ENCODE measurements at regions not wholly inside any gene's neighbourhood (a gene's known extent, or its start where the extent isn't known, plus 50 kb on each side); places are given as distances from the start of the nearest gene placed in this dataset.

DNA sequence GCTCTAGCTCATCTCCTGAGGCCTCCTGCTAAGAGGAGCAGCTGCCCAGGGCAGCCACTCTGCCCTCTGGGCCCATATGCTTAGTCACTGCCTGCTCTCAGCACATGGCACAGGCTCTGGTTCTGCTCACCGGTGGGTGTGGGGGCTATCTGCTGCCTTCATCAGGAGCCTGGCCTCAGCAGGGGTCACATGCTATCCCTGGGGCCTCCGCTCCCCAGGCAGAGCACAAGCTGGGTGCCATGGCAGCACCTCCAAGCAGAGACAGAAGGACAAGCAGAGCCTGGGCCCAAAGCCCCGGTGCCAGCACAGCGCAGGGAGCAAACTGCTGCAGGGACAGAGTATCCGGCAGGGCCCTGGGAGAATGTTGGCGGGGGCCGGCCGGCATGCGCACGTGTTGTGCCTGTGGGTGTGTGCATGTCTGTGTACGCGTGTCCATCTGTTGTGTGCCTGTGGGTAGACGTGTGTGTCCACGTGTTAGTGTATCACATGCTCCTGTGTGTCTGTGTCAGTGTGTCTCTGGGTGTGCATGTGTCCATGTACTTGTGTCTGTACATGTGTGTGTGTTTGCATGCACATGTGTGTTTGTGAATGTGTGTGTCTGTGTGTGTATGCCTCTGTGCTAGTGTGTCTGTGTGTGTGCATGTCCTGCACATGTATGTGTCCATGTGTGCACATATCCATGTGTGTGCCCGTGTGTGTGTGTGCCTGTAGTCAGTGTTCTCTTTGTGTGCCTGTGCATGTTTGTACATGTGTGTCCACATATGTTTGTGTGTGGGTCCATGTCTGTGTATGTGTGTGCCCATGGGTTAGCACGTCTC, 326.9 kb downstream of the TMEM121 start:
- Histone ChIP-seq H3K9me3 (ENCODE audit: control insufficient read depth, insufficient read depth, low read length) (no peaks in the 10 kb centered on the region), H3K79me2 (ENCODE audit: control insufficient read depth, low read length) (no peaks in the 10 kb centered on the region), H3K4me1 (ENCODE audit: control insufficient read depth, low read length) (no peaks in the 10 kb centered on the region), H3K4me3 (ENCODE audit: low read length) (no peak overlapping the region), H3F3A (ENCODE audit: control insufficient read depth, insufficient read depth) (no peaks in the 10 kb centered on the region), H3K27ac (ENCODE audit: low read depth, low read length) (no peak overlapping the region), H4K20me1 (ENCODE audit: control insufficient read depth, insufficient read depth, low read depth, low read length) (no peaks in the 10 kb centered on the region), H3K27me3 (ENCODE audit: control insufficient read depth, low read length) (no peaks in the 10 kb centered on the region), H3K36me3 (ENCODE audit: control insufficient read depth, low read length) (no peaks in the 10 kb centered on the region), H3K9me2 (replicated peaks; ENCODE audit: control insufficient read depth, low read length) (no peaks in the 10 kb centered on the region), H3K4me2 (ENCODE audit: low read length) (no peak overlapping the region)
- TF ChIP-seq, protein P1, sequence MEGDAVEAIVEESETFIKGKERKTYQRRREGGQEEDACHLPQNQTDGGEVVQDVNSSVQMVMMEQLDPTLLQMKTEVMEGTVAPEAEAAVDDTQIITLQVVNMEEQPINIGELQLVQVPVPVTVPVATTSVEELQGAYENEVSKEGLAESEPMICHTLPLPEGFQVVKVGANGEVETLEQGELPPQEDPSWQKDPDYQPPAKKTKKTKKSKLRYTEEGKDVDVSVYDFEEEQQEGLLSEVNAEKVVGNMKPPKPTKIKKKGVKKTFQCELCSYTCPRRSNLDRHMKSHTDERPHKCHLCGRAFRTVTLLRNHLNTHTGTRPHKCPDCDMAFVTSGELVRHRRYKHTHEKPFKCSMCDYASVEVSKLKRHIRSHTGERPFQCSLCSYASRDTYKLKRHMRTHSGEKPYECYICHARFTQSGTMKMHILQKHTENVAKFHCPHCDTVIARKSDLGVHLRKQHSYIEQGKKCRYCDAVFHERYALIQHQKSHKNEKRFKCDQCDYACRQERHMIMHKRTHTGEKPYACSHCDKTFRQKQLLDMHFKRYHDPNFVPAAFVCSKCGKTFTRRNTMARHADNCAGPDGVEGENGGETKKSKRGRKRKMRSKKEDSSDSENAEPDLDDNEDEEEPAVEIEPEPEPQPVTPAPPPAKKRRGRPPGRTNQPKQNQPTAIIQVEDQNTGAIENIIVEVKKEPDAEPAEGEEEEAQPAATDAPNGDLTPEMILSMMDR (IDR thresholded peaks at IDR 0.05; ENCODE audit: low read depth, low read length, poor library complexity, severe bottlenecking): no peak
- TF ChIP-seq EZH2phosphoT487 (IDR thresholded peaks at IDR 0.05; ENCODE audit: borderline replicate concordance, low read length): no peak

DNA sequence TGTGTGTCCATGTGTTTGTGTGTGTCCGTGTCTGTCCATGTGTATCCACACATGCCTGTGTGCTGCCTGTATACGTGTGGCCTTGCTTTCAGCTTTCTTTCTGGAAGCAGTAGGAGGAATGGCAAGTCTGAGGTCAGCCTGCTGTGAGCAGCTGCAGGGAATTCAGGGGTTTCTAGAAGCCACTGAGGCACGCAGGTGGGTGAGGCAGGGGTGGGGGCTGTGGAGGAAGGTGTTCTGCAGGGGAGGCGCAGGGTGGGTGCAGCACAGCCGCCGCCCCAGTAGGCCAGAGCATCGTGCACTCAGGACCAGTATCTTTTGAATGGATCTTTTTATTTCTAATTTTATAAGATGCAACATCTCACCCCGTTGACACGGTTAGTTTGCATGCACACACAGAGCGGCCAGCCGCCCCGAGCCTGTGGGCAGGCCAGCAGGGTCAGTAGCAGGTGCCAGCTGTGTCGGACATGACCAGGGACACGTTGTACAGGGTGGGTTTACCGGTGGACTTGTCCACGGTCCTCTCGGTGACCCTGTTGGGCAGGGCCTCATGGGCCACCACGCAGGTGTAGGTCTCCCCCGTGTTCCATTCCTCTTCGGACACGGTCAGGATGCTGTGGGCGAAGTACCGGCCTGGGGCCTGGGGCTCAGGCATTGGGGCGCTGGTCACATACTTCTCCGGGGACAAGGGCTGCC, 327.7 kb downstream of the TMEM121 start:
- no peaks in the 10 kb centered on the region for H3K9me3 ChIP-seq (ENCODE audit: control insufficient read depth, insufficient read depth, low read length)
- H3K9me2 ChIP-seq (replicated peaks; ENCODE audit: control insufficient read depth, low read length): no peaks in the 10 kb centered on the region
- no peaks in the 10 kb centered on the region for H3K36me3 ChIP-seq (ENCODE audit: control insufficient read depth, low read length)
- H3K4me1 ChIP-seq (ENCODE audit: control insufficient read depth, low read length): no peaks in the 10 kb centered on the region
- no peaks in the 10 kb centered on the region for H4K20me1 ChIP-seq (ENCODE audit: control insufficient read depth, insufficient read depth, low read depth, low read length)
- no peak for TF ChIP-seq EZH2phosphoT487 (IDR thresholded peaks at IDR 0.05; ENCODE audit: borderline replicate concordance, low read length)
- TF ChIP-seq, protein P1 (IDR thresholded peaks at IDR 0.05; ENCODE audit: low read depth, low read length, poor library complexity, severe bottlenecking): no peak
- H3K79me2 ChIP-seq (ENCODE audit: control insufficient read depth, low read length): no peaks in the 10 kb centered on the region
- H3K27ac ChIP-seq (ENCODE audit: low read depth, low read length): no peak overlapping the region
- H3K4me2 ChIP-seq (ENCODE audit: low read length): no peak overlapping the region
- no peaks in the 10 kb centered on the region for H3F3A ChIP-seq (ENCODE audit: control insufficient read depth, insufficient read depth)
- H3K27me3 ChIP-seq (ENCODE audit: control insufficient read depth, low read length): no peaks in the 10 kb centered on the region
- no peak overlapping the region for H3K4me3 ChIP-seq (ENCODE audit: low read length)

DNA sequence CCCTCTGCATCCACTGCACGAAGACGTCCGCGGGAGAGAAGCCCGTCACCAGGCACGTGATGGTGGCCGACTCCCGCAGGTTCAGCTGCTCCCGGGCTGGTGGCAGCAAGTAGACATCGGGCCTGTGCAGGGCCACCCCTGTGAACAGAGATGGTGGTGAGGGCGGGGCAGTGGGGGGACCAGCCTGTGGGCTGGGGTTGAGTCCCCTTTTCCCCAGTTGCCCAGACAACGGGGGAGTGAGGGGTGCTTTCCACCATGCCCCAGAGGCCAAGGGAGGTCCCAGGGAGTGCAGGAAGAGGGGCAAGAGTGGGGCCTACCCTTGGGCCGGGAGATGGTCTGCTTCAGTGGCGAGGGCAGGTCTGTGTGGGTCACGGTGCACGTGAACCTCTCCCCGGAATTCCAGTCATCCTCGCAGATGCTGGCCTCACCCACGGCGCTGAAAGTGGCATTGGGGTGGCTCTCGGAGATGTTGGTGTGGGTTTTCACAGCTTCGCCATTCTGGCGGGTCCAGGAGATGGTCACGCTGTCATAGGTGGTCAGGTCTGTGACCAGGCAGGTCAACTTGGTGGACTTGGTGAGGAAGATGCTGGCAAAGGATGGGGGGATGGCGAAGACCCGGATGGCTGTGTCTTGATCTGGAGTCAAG, 328.3 kb downstream of the TMEM121 start:
- no peaks in the 10 kb centered on the region for H3K79me2 ChIP-seq (ENCODE audit: control insufficient read depth, low read length)
- no peaks in the 10 kb centered on the region for H4K20me1 ChIP-seq (ENCODE audit: control insufficient read depth, insufficient read depth, low read depth, low read length)
- no peaks in the 10 kb centered on the region for H3K9me3 ChIP-seq (ENCODE audit: control insufficient read depth, insufficient read depth, low read length)
- no peak overlapping the region for H3K4me2 ChIP-seq (ENCODE audit: low read length)
- no peak overlapping the region for H3K4me3 ChIP-seq (ENCODE audit: low read length)
- no peaks in the 10 kb centered on the region for H3K4me1 ChIP-seq (ENCODE audit: control insufficient read depth, low read length)
- H3K27ac ChIP-seq (ENCODE audit: low read depth, low read length): no peak overlapping the region
- H3F3A ChIP-seq (ENCODE audit: control insufficient read depth, insufficient read depth): no peaks in the 10 kb centered on the region
- no peak for TF ChIP-seq EZH2phosphoT487 (IDR thresholded peaks at IDR 0.05; ENCODE audit: borderline replicate concordance, low read length)
- TF ChIP-seq, protein P1 (IDR thresholded peaks at IDR 0.05; ENCODE audit: low read depth, low read length, poor library complexity, severe bottlenecking): no peak
- H3K36me3 ChIP-seq (ENCODE audit: control insufficient read depth, low read length): no peaks in the 10 kb centered on the region
- no peaks in the 10 kb centered on the region for H3K9me2 ChIP-seq (replicated peaks; ENCODE audit: control insufficient read depth, low read length)
- H3K27me3 ChIP-seq (ENCODE audit: control insufficient read depth, low read length): no peaks in the 10 kb centered on the region

All from DOHH2 (cell line).